Progenitor cell of endocrine pancreas (in vitro differentiated cells): ENCODE measurements at regions not wholly inside any gene's neighbourhood (a gene's known extent, or its start where the extent isn't known, plus 50 kb on each side); places are given as distances from the start of the nearest gene placed in this dataset.

Experiments
- DNase-seq: peaks from one replicate; pipeline ENCODE4 v3.0.0; 2021; ENCODE audit warnings: low spot score; ENCODE audit not compliant: unreplicated experiment
- H3K27ac Mint-ChIP-seq: 2 replicates; pipeline ENCODE4 v1.8.0; 2021; ENCODE audit warnings: mild to moderate bottlenecking, moderate library complexity, mixed read lengths
- H3K27me3 Mint-ChIP-seq: 2 replicates; pipeline ENCODE4 v1.8.0; 2021; ENCODE audit warnings: mixed read lengths
- H3K36me3 Mint-ChIP-seq: 2 replicates; pipeline ENCODE4 v1.8.0; 2022; ENCODE audit warnings: mixed read lengths; ENCODE audit not compliant: insufficient read depth
- H3K4me1 Mint-ChIP-seq: 2 replicates; pipeline ENCODE4 v1.8.0; 2021; ENCODE audit warnings: low read depth, mixed read lengths
- H3K4me3 Mint-ChIP-seq: 2 replicates; pipeline ENCODE4 v1.8.0; 2021; ENCODE audit warnings: low read depth, mild to moderate bottlenecking, moderate library complexity, mixed read lengths
- H3K9me3 Mint-ChIP-seq: 2 replicates; pipeline ENCODE4 v1.8.0; 2021; ENCODE audit warnings: low read depth, mixed read lengths
- TF ChIP-seq, protein P1 (sequence below): fragments of 200-600 bp; sonication (generic); IDR thresholded peaks from one replicate; pipeline ENCODE4 v1.5.0; 2021; ENCODE audit warnings: antibody characterized with exemption, mild to moderate bottlenecking; ENCODE audit not compliant: unreplicated experiment

DNA sequence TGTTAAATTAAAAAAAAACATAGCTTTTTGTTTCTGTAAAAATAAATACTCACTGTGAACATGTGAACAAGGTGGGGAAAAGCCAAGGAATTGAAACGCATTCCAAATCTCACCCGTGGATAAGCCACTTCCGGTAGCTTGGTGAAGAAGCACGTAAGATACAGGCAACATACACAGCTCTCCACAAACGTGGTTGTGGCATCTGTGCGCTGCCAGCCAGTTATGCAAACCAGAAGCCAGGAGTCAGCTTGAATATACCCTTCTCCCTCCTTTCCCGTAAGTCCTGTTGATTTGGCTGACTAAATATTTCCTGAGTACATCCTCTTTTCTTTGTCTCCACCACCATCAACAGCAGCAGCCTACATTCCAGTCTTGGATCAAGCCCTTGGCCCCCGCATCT lies 486.2 kb downstream of the VRK1 start:
- H3K4me3 Mint-ChIP-seq = no peak overlapping the region
- H3K9me3 Mint-ChIP-seq = peaks cover 3% of the 10 kb centered on the region
- no peak overlapping the region for H3K27ac Mint-ChIP-seq
- H3K27me3 Mint-ChIP-seq = peaks cover 7% of the 10 kb centered on the region
- DNase-seq = no peak
- no peaks in the 10 kb centered on the region for H3K4me1 Mint-ChIP-seq
- H3K36me3 Mint-ChIP-seq = no peaks in the 10 kb centered on the region
- TF ChIP-seq, protein P1, sequence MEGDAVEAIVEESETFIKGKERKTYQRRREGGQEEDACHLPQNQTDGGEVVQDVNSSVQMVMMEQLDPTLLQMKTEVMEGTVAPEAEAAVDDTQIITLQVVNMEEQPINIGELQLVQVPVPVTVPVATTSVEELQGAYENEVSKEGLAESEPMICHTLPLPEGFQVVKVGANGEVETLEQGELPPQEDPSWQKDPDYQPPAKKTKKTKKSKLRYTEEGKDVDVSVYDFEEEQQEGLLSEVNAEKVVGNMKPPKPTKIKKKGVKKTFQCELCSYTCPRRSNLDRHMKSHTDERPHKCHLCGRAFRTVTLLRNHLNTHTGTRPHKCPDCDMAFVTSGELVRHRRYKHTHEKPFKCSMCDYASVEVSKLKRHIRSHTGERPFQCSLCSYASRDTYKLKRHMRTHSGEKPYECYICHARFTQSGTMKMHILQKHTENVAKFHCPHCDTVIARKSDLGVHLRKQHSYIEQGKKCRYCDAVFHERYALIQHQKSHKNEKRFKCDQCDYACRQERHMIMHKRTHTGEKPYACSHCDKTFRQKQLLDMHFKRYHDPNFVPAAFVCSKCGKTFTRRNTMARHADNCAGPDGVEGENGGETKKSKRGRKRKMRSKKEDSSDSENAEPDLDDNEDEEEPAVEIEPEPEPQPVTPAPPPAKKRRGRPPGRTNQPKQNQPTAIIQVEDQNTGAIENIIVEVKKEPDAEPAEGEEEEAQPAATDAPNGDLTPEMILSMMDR = no peak

- H3K27ac Mint-ChIP-seq = no peak overlapping the region
- no peaks in the 10 kb centered on the region for H3K4me1 Mint-ChIP-seq
- no peaks in the 10 kb centered on the region for H3K36me3 Mint-ChIP-seq
- DNase-seq = no peak
- peaks cover 8% of the 10 kb centered on the region for H3K27me3 Mint-ChIP-seq
- H3K4me3 Mint-ChIP-seq = no peak overlapping the region
- H3K9me3 Mint-ChIP-seq = peaks cover 3% of the 10 kb centered on the region
- TF ChIP-seq, protein P1 = no peak
These were observed 486.7 kb downstream of the VRK1 start for GRCh38 chr14:97283841-97284240.

GRCh38 chr14:97287956-97288355 lies 490.8 kb downstream of the VRK1 start:
- Mint-ChIP-seq H3K9me3 (peaks cover 3% of the 10 kb centered on the region), H3K27me3 (peaks cover 26% of the 10 kb centered on the region), H3K36me3 (no peaks in the 10 kb centered on the region), H3K4me3 (no peak overlapping the region), H3K4me1 (no peaks in the 10 kb centered on the region), H3K27ac (no peak overlapping the region)
- TF ChIP-seq, protein P1 = no peak
- DNase-seq = no peak

DNA sequence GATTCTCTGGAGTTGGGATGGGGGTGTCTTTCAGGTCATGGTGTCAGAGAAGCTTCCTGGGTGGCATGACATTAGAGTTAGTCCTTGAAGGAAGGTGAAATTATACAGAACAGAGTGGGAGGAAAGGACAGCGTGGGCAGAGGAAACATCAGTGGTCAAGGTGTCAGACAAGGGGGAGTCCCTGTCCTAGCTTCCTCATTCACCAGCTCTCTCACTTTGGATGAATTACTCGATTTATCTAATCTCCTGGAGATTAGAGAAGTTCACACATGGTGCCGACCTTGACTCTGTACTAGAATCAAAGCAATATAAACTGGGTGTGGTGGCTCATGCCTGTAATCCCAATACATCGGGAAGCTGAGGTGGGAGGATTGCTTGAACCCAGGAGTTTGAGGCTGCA lies 492.9 kb downstream of the VRK1 start:
- H3K27ac Mint-ChIP-seq = no peak overlapping the region
- H3K27me3 Mint-ChIP-seq = peaks cover 34% of the 10 kb centered on the region
- TF ChIP-seq, protein P1 = no peak
- no peak for DNase-seq
- H3K4me1 Mint-ChIP-seq = no peaks in the 10 kb centered on the region
- no peaks in the 10 kb centered on the region for H3K36me3 Mint-ChIP-seq
- peaks cover 3% of the 10 kb centered on the region for H3K9me3 Mint-ChIP-seq
- H3K4me3 Mint-ChIP-seq = no peak overlapping the region

DNA sequence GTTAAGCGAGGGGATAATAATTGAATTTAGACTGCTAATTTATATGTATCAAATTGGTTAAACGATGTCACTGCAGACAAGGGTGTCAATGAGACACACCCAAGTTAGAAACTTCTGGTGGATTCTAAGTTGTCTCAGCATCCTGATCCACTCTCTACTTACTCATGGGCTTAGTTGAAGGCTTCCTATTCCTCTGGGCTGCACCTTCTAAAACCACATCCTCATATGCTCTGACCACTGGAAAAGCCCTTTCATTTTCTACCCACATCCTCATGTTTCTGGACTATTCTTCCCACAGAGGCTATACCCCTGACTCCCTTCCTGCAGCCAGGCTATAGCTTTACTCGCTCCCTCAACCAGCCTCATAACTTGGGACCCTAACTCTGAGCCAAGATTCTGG lies 493.8 kb downstream of the VRK1 start:
- TF ChIP-seq, protein P1 = no peak
- no peak for DNase-seq
- Mint-ChIP-seq H3K36me3 (no peaks in the 10 kb centered on the region), H3K9me3 (peaks cover 3% of the 10 kb centered on the region), H3K4me1 (no peaks in the 10 kb centered on the region), H3K27me3 (peaks cover 38% of the 10 kb centered on the region), H3K27ac (no peak overlapping the region), H3K4me3 (no peak overlapping the region)
